G401 (cell line): ENCODE measurements at regions not wholly inside any gene's neighbourhood (a gene's known extent, or its start where the extent isn't known, plus 50 kb on each side); places are given as distances from the start of the nearest gene placed in this dataset.
"Not testable (repeated sequence)": the region's sequence is repeated elsewhere in the genome, so short reads cannot be mapped to it uniquely, and the experiment has no call there.

Experiments
- DNase-seq: peaks from one replicate; pipeline ENCODE4 v3.0.0-alpha.2; 2015; ENCODE audit warnings: low spot score
- in situ Hi-C: cut with HindIII; loops from 2 replicates; pipeline ENCODE4 v1.10.0; 2016; ENCODE audit warnings: low sequenced_read_pairs, mixed read lengths

- in situ Hi-C loops: no loop called here
- no peak for DNase-seq
Measured at GRCh38 chr2:62340994-62341484, 145.1 kb downstream of the B3GNT2 start.

- in situ Hi-C loops: no loop called here
- no peak for DNase-seq
Measured at GRCh38 chr2:62339837-62340236, 143.9 kb downstream of the B3GNT2 start.

- DNase-seq: no peak
- in situ Hi-C loops: no loop called here
Measured at GRCh38 chr2:62339413-62339812, 143.5 kb downstream of the B3GNT2 start.

- DNase-seq: no peak
- in situ Hi-C loops: no loop called here
Measured at GRCh38 chr2:62338111-62338510, 142.2 kb downstream of the B3GNT2 start.

- in situ Hi-C loops: no loop called here
- no peak for DNase-seq
Measured at GRCh38 chr2:62337403-62337802, 141.5 kb downstream of the B3GNT2 start.

GRCh38 chr2:62335612-62336011 lies 139.7 kb downstream of the B3GNT2 start:
- DNase-seq: no peak
- in situ Hi-C loops: no loop called here

- in situ Hi-C loops: no loop called here
- DNase-seq: no peak
Measured at GRCh38 chr2:62334440-62335058, 138.6 kb downstream of the B3GNT2 start.

GRCh38 chr2:62334009-62334408 lies 138.1 kb downstream of the B3GNT2 start:
- DNase-seq: no peak
- in situ Hi-C loops: no loop called here

GRCh38 chr2:62330959-62331358 lies 135.0 kb downstream of the B3GNT2 start:
- in situ Hi-C loops: no loop called here
- DNase-seq: no peak

- DNase-seq: no peak
- in situ Hi-C loops: no loop called here
Measured at GRCh38 chr2:62329797-62330196, 133.9 kb downstream of the B3GNT2 start.

- in situ Hi-C loops: no loop called here
- DNase-seq: no peak
Measured at GRCh38 chr2:62326735-62327134, 130.8 kb downstream of the B3GNT2 start.

GRCh38 chr2:62325398-62325797 lies 129.5 kb downstream of the B3GNT2 start:
- no peak for DNase-seq
- in situ Hi-C loops: no loop called here

- no peak for DNase-seq
- in situ Hi-C loops: no loop called here
Measured at GRCh38 chr2:62321380-62322289, 125.7 kb downstream of the B3GNT2 start.

- in situ Hi-C loops: no loop called here
- no peak for DNase-seq
Measured at GRCh38 chr2:62320657-62321357, 124.9 kb downstream of the B3GNT2 start.

- in situ Hi-C loops: not testable (repeated sequence)
Measured at GRCh38 chr2:62320137-62320536, 124.2 kb downstream of the B3GNT2 start.

GRCh38 chr2:62319070-62319469 lies 123.2 kb downstream of the B3GNT2 start:
- in situ Hi-C loops: no loop called here
- no peak for DNase-seq

More at GRCh38 chr2:62320137-62320536, 124.2 kb downstream of the B3GNT2 start:
- not testable (repeated sequence) for DNase-seq

GRCh38 chr2:62315476-62315875 lies 119.6 kb downstream of the B3GNT2 start:
- no peak for DNase-seq
- in situ Hi-C loops: no loop called here

GRCh38 chr2:62314291-62314690 lies 118.4 kb downstream of the B3GNT2 start:
- in situ Hi-C loops: no loop called here
- DNase-seq: no peak

- in situ Hi-C loops: no loop called here
- DNase-seq: no peak
Measured at GRCh38 chr2:62313449-62314227, 117.7 kb downstream of the B3GNT2 start.
